ENCODE measurements at regions not wholly inside any gene's neighbourhood (a gene's known extent, or its start where the extent isn't known, plus 50 kb on each side); places are given as distances from the start of the nearest gene placed in this dataset.

- TF ChIP-seq CTCF (IDR thresholded peaks at IDR 0.05; ENCODE audit: low read depth, low read length, missing input control), result no peak
- no peak for TF ChIP-seq RAD21 (IDR thresholded peaks at IDR 0.05)
- no peak for TF ChIP-seq JUND (IDR thresholded peaks at IDR 0.05)
- no peak for TF ChIP-seq TAF1 (conservative IDR thresholded peaks at IDR 0.05)
- no peak for TF ChIP-seq ATF3 (IDR thresholded peaks at IDR 0.05)
- no peak for TF ChIP-seq MAX (IDR thresholded peaks at IDR 0.05)
- no peak for TF ChIP-seq YY1 (IDR thresholded peaks at IDR 0.05)
- no peak for TF ChIP-seq REST (IDR thresholded peaks at IDR 0.05)
- TF ChIP-seq GABPA (IDR thresholded peaks at IDR 0.05 in 1 of 2, conservative IDR thresholded peaks at IDR 0.05 in 1 of 2), result no peak
Measured at GRCh38 chr6:23140871-23141270, 571.5 kb downstream of the HDGFL1 start.
